ENCODE measurements at regions not wholly inside any gene's neighbourhood (a gene's known extent, or its start where the extent isn't known, plus 50 kb on each side); places are given as distances from the start of the nearest gene placed in this dataset.

DNA sequence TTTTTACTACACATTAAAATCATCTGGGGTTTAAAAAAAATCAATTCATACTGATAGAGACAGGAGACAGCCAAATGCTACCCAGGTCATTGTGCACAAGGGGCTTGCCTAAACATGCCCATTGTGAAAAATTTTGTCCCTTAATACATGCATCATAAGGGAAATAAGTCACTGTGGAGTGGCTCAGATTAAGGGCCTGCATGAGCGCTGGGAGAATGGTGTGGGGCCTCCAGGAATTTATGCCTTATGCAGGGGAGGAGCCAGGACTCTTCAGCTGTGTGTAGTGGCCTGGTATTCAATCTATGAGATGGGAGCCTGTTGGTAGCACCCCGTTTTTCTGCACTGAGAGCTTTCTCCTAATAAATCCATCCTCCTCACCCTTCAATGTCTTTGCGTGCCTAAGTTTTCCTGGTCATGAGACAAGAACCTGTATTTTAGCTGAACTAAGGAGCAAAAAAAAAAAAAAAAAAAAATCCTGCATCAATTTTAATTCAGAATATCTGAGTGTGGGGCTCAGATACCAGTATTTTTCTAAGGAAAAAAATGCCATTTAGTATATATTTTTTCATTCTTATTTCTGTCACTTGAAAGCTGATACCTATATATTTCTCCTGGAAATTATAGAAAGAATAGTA, 997.6 kb upstream of the ATXN8OS start:
- TF ChIP-seq POLR2A (IDR thresholded peaks at IDR 0.05; ENCODE audit: low read depth, low read length) = no peak
- TF ChIP-seq POU2F2 (IDR thresholded peaks at IDR 0.05; ENCODE audit: low read depth, low read length) = no peak
- TF ChIP-seq POLR2AphosphoS5 (IDR thresholded peaks at IDR 0.05; ENCODE audit: low read depth, low read length) = no peak
